ENCODE measurements at regions not wholly inside any gene's neighbourhood (a gene's known extent, or its start where the extent isn't known, plus 50 kb on each side); places are given as distances from the start of the nearest gene placed in this dataset.

GRCh38 chr3:56858331-56858730, 56.6 kb upstream of the ARHGEF3 start:
- no peak for TF ChIP-seq CTCF (IDR thresholded peaks at IDR 0.05)
- peaks cover 0 to 21% (median 9%) of the 10 kb centered on the region in 4 donors for H3K4me1 ChIP-seq
- intact Hi-C loops (cut with DNase I; ENCODE audit: low total_unique reads) = no loop called here
- DNase-seq = no peak
- H3K4me3 ChIP-seq = no peak overlapping the region
- no peaks in the 10 kb centered on the region for H3K9me3 ChIP-seq
- no peaks in the 10 kb centered on the region for H3K27me3 ChIP-seq
- H3K36me3 ChIP-seq = no peaks in the 10 kb centered on the region
- H3K27ac ChIP-seq = no peak overlapping the region

- intact Hi-C loops (cut with DNase I; ENCODE audit: low total_unique reads) = no loop called here
- Histone ChIP-seq H3K27me3 (no peaks in the 10 kb centered on the region), H3K9me3 (no peaks in the 10 kb centered on the region), H3K4me3 (no peak overlapping the region), H3K27ac (no peak overlapping the region), H3K4me1 (peaks cover 0 to 18% (median 8%) of the 10 kb centered on the region in 4 donors), H3K36me3 (no peaks in the 10 kb centered on the region)
- no peak for TF ChIP-seq CTCF (IDR thresholded peaks at IDR 0.05)
- no peak for DNase-seq
These were observed 55.4 kb upstream of the ARHGEF3 start for GRCh38 chr3:56857178-56857577.

- Histone ChIP-seq H3K36me3 (no peaks in the 10 kb centered on the region), H3K27ac (no peak overlapping the region), H3K4me1 (peaks cover 0 to 18% (median 8%) of the 10 kb centered on the region in 4 donors), H3K27me3 (no peaks in the 10 kb centered on the region), H3K9me3 (no peaks in the 10 kb centered on the region), H3K4me3 (no peak overlapping the region)
- intact Hi-C loops (cut with DNase I; ENCODE audit: low total_unique reads) = no loop called here
- DNase-seq = no peak
- no peak for TF ChIP-seq CTCF (IDR thresholded peaks at IDR 0.05)
These were observed 55.0 kb upstream of the ARHGEF3 start for GRCh38 chr3:56856752-56857151.

- peak in 1 of 2 experiments; percentile 16 for TF ChIP-seq CTCF (IDR thresholded peaks at IDR 0.05)
- Histone ChIP-seq H3K4me1 (peaks cover 0 to 18% (median 8%) of the 10 kb centered on the region in 4 donors), H3K27ac (no peak overlapping the region), H3K36me3 (no peaks in the 10 kb centered on the region), H3K9me3 (no peaks in the 10 kb centered on the region), H3K27me3 (no peaks in the 10 kb centered on the region), H3K4me3 (no peak overlapping the region)
- peak in 1 of 2 donors; percentile 38 for DNase-seq
- intact Hi-C loops (cut with DNase I; ENCODE audit: low total_unique reads) = no loop called here
These were observed 54.2 kb upstream of the ARHGEF3 start for GRCh38 chr3:56855856-56856512.

- intact Hi-C loops (cut with DNase I; ENCODE audit: low total_unique reads) = no loop called here
- Histone ChIP-seq H3K36me3 (no peaks in the 10 kb centered on the region), H3K27ac (no peak overlapping the region), H3K9me3 (no peaks in the 10 kb centered on the region), H3K4me1 (peaks cover 0 to 18% (median 8%) of the 10 kb centered on the region in 4 donors), H3K27me3 (no peaks in the 10 kb centered on the region), H3K4me3 (no peak overlapping the region)
- DNase-seq = no peak
- TF ChIP-seq CTCF (IDR thresholded peaks at IDR 0.05) = no peak
These were observed 53.3 kb upstream of the ARHGEF3 start for GRCh38 chr3:56854856-56855611.
